HPDE6-E6E7 (cell line): ENCODE measurements at regions not wholly inside any gene's neighbourhood (a gene's known extent, or its start where the extent isn't known, plus 50 kb on each side); places are given as distances from the start of the nearest gene placed in this dataset.

Source experiments
- DNase-seq: peaks from one replicate; pipeline ENCODE4 v3.0.0; 2011; ENCODE audit warnings: missing footprints; ENCODE audit errors: extremely low spot score

DNA sequence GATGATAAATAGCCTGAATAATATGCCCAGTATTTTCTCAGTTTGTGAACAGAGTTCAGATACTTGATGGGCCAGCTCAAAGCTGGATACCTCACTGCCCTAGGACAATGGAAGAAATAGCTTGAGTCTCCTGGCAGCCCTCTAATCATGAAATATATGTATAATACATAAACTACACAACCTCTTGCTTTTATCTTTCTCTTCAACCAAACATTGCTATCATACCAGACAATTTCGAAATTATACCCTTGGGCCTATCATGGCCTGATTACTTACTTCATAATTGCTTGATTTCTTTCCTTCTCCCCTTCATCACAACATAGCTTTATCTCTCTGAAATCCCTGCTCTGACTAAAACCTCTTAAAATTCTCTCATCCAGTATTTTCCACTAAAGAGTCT is 1144.9 kb upstream of the C9orf72 start:
- DNase-seq = no peak

DNA sequence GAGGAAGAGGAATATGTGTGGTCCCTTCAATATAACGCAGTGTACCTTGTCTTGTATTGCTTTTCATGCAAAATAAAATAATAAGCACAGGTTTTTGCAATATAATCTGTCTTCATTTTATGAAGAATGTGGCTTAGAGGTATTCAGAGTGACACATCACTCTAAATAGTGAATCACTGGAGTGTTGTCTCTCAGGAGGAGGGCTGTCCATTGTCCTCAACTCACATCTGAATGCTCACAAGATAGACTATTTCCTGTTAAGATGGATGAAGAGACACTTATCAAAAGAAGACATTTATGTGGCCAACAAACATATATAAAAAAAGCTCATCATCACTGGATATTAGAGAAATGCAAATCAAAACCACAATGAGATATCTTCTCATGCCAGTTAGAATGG is 1147.5 kb upstream of the C9orf72 start:
- DNase-seq = no peak

DNA sequence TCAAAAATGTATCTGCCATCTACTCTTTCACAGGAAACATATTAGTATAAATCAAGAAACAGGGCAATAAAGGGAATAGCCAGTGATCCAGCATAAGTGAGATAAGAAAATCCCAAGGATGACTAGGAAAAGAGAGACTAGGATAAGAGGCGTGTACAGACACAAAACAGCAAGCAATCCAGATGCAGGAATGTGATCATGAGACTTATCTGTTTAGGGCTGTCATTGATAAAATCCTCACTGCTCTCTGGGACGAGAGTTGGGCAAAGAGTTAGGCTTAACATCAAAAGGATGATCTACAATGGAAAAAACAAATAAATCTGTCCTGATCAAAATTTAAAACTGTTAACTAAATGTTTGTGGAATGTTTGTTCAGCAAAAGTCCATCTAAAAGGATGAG is 1156.8 kb upstream of the C9orf72 start:
- no peak for DNase-seq

DNA sequence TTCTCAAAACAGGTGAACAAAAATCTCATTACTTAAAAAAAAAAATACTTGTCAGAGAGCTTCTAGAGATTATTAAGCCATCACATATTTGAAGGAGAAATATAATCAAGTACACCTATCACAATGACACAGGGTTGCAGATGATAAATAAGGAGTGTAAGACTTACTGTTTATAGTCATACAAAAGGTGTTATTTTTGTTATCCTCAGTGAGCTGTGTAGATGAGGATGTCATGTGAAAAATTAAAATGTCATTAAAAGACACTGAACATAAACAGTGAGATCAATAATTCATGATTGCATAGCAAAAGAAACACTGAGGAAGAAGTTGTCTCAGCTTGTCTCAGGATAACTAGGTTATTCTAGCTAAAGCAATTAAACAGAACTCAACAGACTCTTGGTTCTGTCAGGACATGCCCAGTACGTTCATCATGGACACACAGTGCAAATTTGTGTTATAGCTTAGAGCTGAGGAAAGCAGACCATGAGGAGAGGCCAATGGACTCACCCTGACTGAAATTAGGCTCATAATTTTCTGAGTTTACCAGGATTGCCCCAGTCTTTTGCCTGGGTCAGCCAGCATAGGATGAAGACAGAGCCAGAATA is 1162.6 kb upstream of the C9orf72 start:
- DNase-seq = peak; percentile 2

DNA sequence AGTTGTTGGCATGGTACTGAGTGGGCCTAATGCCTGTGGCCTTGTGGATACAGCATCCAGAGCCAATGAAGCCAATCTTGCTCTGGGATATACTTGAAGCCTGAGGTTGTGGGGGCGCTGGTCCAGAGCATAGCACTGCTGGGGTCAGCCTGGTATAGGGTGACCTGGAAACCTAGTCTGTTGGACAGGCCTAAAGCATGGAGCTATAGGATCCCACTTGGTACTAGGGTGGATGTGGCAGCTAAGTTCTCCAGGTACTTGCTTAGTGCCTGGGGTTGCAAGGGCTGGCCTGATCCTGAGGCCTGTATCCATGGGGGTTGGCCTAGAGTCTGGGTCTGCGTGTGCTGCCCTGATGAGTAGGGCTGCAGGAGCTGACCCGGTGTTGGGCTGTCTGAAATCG is 1168.2 kb upstream of the C9orf72 start:
- DNase-seq = no peak

- DNase-seq = no peak
Observed at GRCh38 chr9:28747351-28747985, 1174.2 kb upstream of the C9orf72 start.

DNA sequence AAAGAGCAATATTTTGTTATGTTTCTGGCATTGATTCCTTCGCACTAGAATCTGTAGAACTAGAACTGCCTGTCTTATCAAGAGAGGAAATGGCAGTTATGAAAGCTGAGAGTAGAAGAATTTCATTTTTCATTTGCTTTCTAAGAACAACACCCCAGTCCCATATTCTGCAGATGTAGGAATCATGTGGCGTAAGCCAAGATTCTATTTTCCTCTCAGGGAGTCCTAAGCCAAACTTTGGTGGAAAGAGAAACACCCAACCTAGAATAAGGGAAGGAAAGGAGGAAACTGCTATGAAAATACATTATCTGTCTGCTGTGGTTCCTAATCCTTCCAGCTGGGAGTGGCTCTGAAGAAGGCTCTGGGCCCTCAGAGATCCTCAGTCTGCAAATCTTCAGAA is 1176.9 kb upstream of the C9orf72 start:
- no peak for DNase-seq

DNA sequence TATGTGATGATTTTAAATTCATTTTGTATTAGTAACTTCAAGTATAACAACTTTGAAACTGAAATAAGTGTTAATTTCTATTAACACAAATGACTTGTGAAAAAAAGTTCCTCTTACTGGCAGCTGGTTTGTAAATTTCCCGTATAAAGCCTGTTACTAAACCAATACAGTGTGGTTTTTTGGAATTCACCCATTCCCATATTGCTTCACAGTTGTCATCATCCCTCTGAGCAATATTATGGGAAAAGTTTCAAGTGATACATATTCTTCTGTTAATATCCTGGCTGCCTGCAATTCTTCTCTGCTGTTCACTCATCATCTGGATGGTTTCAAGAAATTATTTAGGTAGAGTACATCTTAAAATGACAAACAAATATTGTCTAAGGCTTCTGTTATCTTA is 1185.1 kb upstream of the C9orf72 start:
- DNase-seq = no peak

DNA sequence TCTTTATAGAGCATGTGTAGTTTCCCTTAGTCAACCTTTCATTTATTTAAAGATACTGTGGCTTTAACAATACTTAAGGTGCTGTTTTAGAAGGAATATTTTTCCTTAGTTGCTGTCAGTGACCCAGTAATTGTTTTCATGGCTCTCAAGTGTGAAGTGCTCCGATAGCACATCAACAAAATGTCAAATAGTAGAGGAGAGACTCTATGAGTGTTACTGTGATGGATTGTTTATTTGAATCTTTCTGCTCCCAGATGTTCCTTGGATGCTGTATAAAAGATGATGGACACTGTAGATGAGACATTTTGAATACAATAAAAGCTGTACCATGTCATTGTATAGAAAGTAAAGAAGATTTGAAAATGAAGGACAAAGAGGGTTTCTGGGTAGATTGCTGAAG is 1185.7 kb upstream of the C9orf72 start:
- DNase-seq = no peak

DNA sequence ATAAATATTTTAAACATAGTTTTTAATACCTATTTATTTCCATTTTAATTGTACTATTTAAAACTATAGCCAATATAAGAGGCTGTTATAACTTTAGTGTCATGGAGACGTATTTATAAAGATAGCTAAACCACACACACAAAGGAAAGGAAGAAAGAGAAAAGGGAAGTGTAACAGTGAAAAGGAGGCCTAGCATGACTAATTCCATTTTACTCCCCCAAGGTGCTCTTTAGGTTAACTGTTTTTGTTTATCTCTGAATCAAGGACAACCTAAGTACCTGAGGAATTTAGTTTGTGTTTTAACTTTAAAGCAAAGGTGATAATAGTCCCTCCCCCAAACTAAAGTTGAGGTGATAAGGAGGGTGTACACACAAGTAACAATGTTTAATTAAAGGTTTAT is 1188.9 kb upstream of the C9orf72 start:
- no peak for DNase-seq

DNA sequence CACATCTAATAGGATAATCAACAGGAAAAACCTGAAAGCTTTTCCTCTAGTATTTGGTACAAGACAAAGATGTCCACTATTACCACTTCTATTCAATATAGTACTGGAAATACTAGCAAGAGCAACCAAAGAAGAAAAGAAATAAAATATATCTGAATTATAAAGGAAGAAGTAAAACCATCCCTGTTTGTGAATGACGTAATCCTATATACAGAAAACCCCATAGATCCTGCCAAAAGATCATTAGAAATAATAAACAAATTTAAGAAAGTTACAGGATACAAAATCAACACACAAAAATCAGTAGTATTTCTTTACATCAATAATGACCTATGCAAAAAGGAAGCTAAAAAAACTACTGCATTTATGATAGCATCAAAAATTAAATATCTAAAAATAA is 1191.3 kb upstream of the C9orf72 start:
- no peak for DNase-seq

GRCh38 chr9:28770226-28770625 is 1196.9 kb upstream of the C9orf72 start:
- DNase-seq = no peak

- no peak for DNase-seq
Observed at GRCh38 chr9:28770827-28771226, 1197.5 kb upstream of the C9orf72 start.

DNA sequence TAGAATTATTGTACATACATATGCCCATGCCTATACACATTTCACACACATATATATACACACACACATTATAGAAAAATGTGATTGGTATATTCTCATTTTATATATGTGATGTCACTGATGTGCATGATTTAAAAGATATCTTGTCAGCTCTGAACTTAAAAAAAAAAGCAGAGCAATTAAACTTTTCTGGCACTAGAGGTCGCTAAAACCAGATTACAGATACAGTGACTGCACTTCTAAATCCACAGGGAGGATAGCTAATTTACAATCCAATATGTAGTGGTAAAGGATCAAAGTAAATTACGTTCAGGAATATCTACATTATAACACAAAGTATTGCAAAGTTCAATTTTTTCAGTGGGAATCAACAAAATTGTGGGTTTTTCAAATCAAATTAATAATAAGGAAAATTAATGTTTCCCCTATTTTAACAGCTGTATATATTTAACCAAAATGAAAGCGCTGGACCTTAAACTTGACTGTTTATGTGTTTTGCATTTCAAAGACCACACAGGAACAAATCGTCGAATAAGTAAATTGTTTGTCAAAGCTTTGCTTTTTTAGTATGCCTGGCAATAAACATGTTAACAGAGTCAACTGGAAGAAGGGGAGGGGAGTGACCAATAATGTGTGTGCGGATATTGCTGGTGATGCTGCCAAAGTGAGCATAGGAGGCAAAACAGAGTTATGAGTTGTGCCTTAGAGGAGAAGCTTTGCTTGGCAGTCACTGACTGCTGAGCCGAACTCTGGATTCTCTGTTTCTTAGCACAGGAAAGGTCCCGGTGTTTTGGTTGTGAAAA is 1201.4 kb upstream of the C9orf72 start:
- peak; percentile 6 for DNase-seq

DNA sequence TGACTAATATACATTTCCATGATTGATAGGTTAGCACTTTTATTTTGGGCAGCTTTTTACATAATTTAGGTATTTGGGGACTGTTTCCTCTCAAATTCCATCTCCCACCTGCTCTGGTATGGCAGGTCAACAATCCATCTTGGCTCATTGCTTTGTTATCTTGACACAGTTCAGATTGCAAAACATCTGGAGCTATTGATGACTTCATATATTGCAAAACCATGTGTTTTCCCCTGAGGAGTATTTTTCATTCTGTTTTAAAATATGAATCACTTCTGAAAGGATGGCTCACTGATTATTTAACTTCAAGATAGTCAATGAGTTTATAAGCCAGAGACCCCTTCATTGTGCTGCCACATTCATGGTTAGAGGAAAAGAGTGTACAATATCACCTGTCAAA is 1206.0 kb upstream of the C9orf72 start:
- peak; percentile 32 for DNase-seq

DNA sequence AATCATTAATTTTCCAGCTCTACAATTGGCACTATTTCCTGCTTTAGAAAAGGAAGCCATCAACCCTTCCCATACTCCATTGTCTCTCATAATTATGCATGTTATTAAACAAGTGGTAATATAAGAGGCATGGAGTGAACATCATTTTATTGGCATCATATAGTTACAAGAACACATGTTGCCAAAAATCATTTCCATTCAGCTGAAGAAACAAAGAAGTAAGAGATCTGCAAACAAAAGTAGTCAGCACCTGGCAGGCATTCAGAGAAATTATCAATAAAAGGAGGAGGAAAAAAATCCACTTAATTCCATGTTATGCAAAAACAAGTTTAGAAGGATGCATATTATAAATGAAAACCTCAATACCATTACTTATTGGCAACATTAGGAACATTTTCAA is 1208.2 kb upstream of the C9orf72 start:
- DNase-seq = no peak

DNA sequence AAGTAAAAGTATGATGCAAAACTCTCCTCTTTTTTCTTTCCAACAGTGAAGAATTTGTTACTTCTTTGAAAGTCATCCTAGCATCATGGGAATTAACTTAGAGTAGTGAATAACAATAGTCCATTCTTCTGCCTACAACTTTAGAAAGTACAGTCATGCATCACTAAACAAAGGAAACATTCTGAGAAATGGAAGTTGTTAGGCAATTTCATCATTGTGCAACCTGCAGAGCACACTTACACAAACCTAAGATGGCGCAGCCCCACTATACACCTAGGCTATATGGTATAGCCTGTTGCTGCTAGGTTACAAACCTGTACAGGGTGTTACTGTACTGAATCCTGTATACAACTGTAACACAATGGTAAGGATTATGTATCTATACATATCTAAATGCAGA is 1209.3 kb upstream of the C9orf72 start:
- DNase-seq = no peak

GRCh38 chr9:28792716-28793115 is 1219.4 kb upstream of the C9orf72 start:
- no peak for DNase-seq

- no peak for DNase-seq
Observed at GRCh38 chr9:28799876-28800275, 1226.6 kb upstream of the C9orf72 start.

GRCh38 chr9:28801144-28801799 is 1228.0 kb upstream of the C9orf72 start:
- DNase-seq = peak; percentile 44

- DNase-seq = no peak
Observed at GRCh38 chr9:28805197-28805596, 1231.9 kb upstream of the C9orf72 start.

DNA sequence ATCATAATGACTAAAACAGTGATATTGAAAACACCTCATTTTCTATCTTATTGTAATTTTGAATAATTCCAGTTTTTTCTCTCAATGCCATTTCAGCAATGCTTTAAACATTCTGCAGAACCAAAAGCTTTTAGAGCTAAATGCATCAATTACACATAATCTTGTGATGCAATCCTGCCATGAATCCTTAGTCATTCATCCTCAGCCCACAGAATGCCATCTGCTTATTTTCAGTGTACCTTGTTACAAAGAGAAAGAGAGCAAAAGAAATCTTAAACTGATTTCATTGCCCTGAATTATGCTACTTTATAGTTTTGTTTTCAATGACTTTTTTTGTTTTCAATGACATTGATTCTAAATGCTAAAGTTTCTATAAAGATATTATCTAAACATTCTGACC is 1234.8 kb upstream of the C9orf72 start:
- DNase-seq = peak; percentile 17
